Posterior cingulate gyrus (tissue), 11 donors: ENCODE measurements at regions not wholly inside any gene's neighbourhood (a gene's known extent, or its start where the extent isn't known, plus 50 kb on each side); places are given as distances from the start of the nearest gene placed in this dataset.
"Not testable (repeated sequence)": the region's sequence is repeated elsewhere in the genome, so short reads cannot be mapped to it uniquely, and the experiment has no call there.

Source experiments
- DNase-seq, 10 donors: peaks; one replicate each; pipeline versions ENCODE4 v3.0.0 to v3.0.0-alpha.2; 2020 to 2021; ENCODE audit warnings: mixed read lengths in 3 of 10
- intact Hi-C: fragments of 100-400 bp; cut with DNase I; formaldehyde crosslinking; loops from one replicate; pipeline ENCODE4 v1.15.1; 2023

GRCh38 chr3:18712713-18713576 lies 287.8 kb upstream of the SATB1 start:
- intact Hi-C loops: no loop called here
- DNase-seq: no peak

- DNase-seq: no peak
- intact Hi-C loops: no loop called here
Observed at GRCh38 chr3:18704326-18704725, 279.2 kb upstream of the SATB1 start.

GRCh38 chr3:18703798-18704197 lies 278.7 kb upstream of the SATB1 start:
- no peak for DNase-seq
- intact Hi-C loops: no loop called here

DNA sequence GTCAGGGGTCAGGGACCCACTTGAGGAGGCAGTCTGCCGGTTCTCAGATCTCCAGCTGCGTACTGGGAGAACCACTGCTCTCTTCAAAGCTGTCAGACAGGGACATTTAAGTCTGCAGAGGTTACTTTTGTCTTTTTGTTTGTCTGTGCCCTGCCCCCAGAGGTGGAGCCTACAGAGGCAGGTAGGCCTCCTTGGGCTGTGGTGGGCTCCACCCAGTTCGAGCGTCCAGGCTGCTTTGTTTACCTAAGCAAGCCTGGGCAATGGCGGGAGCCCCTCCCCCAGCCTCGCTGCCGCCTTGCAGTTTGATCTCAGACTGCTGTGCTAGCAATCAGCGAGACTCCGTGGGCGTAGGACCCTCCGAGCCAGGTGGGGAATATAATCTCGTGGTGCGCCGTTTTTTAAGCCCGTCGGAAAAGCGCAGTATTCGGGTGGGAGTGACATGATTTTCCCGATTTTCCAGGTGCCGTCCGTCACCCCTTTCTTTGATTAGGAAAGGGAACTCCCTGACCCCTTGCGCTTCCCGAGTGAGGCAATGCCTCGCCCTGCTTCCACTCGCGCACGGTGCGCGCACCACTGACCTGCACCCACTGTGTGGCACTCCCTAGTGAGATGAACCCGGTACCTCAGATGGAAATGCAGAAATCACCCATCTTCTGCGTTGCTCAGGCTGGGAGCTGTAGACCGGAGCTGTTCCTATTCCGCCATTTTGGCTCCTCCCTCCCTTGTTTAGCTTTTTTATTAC lies 268.6 kb upstream of the SATB1 start:
- DNase-seq: peak in 1 of 10 donors; percentile 63
- intact Hi-C loops: not testable (repeated sequence)

DNA sequence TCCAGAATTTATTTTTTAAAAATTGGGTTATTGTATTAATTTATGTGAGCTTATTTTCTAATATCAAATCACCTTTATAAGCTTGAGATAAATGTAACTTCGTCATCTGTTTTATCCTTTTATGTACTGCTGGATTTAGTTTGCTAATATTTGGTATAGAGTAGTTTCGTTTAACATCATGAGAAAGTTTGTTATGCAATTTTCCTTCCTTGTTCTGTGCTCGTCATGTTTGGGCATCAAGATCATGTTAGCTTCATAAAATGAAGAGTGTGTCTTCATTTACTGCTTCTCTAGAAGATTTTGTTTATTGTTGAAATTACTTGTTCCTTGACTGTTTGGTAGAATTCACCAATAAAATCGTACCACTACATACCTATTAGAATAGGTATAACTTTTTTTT lies 262.1 kb upstream of the SATB1 start:
- DNase-seq: no peak
- intact Hi-C loops: no loop called here

DNA sequence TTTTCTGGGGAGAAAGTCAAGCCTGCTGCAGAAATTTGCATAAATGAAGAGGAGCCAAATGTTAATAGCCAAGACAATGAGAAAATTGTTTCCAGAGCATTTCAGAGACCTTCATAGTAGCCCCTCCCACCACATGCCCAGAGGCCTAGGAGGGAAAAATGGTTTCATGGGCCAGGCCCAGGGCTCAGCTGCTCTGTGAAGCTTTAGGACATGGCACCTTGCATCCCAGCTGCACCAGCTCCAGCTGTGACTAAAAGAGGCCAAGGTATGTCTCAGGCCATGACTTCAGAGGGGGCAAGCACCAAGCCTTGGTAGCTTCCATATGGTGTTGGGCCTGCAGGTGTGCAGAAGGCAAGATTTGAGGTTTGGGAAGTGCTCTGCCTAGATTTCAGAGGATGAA lies 258.8 kb upstream of the SATB1 start:
- intact Hi-C loops: no loop called here
- DNase-seq: no peak

DNA sequence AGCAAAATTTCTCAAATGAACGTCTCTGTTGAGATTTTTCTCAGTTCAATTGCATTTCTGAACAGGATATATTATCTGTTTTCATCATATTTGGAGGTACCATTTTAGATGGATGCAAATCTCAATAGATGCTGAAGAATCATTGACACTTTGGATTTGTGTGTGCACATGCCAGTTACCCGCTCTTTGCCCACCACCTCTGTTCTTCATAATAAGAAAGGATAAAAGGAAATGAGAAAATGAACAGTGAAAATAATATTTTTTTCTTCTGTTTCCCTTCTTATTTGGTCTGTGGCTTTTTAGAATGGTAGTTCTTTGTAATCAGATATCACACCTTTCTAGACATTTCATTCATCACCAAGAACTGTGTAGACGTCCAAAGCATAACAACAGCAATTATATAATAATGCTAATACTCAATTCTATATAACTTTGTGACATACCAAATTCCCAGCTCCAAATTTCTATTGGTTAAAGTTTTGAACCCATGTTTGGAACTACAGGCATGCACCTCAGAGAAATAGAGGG lies 256.7 kb upstream of the SATB1 start:
- DNase-seq: no peak
- intact Hi-C loops: no loop called here

- intact Hi-C loops: no loop called here
- DNase-seq: no peak
Observed at GRCh38 chr3:18680758-18681157, 255.6 kb upstream of the SATB1 start.

DNA sequence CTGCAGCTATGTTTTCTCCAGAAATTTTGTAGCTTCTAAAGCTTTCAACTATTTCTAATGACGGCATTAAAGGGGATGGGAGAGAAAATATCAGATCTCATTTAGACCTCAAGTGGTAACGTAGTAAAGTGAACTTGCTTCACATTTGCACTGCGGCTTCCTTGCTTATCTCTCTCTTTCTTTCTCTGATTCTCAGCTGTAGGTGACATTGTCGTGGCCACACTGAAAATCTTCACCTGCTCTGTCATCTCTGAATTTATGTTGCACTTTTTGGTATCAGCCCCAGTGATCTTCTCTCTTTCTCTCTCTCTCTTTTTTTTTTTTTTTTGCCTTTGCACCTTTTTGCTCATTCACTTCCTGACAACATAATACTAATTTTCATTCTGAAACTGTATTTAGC lies 254.1 kb upstream of the SATB1 start:
- intact Hi-C loops: no loop called here
- DNase-seq: no peak

DNA sequence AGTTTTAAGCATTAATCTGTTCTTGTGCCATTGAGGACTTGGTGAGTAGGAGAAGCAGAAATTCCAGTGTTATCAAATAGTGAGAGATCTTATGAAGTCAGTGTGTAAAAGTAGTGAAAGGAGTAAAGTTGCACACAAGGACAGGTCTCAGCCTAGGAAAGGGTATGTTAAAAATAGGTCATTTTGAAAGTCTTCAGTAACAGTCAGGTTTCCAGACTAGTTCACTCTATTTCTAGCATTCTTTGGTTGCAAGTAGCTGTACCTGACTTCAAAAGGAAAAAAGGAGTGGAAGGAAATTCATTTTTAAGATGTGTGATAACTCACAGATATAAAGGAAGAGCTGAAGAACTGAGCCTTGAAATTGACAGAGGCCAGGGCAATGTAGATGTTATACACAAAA lies 250.1 kb upstream of the SATB1 start:
- intact Hi-C loops: no loop called here
- no peak for DNase-seq

- intact Hi-C loops: no loop called here
- no peak for DNase-seq
Observed at GRCh38 chr3:18672561-18672960, 247.4 kb upstream of the SATB1 start.

- intact Hi-C loops: no loop called here
- no peak for DNase-seq
Observed at GRCh38 chr3:18670759-18671158, 245.6 kb upstream of the SATB1 start.

DNA sequence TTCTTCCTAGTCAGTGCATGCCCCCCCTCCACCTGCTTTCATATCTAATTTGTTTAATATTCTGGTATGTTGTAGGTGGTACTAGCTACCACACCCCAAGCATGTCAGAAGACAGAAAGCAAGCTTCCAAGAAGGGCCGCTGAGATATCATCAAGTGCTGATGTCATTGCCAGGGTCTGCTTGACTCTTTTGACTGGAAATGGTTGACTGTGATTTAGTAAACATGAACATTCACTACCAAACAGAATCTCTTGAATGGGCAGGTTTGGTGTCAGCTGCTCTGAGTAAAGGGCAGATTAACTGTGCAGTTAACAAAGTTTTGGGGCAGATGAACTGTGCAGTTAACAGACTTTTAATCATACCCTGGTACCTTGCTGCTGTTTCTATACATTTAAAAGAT lies 244.2 kb upstream of the SATB1 start:
- no peak for DNase-seq
- intact Hi-C loops: no loop called here

GRCh38 chr3:18667552-18667951 lies 242.4 kb upstream of the SATB1 start:
- intact Hi-C loops: no loop called here
- no peak for DNase-seq

- no peak for DNase-seq
- intact Hi-C loops: no loop called here
Observed at GRCh38 chr3:18666655-18667054, 241.5 kb upstream of the SATB1 start.

DNA sequence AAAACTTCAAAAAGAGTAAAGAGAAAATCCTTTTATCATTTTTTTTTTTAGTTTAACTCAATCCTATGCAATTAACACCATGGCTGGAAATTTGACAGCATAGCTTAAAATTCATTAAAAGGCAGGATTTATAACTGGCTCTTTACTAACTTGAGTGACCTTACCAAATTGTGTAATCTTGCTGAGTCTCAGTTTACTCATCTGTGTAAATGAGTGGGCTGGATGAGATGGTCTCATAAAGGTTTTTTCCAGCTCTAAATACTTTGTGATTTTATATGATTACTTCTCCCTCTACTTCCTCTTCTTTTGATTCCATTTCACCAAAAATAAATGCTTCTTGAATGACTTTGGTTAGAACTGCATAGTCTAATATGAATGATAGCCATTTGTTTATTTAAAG lies 234.9 kb upstream of the SATB1 start:
- DNase-seq: no peak
- intact Hi-C loops: no loop called here

DNA sequence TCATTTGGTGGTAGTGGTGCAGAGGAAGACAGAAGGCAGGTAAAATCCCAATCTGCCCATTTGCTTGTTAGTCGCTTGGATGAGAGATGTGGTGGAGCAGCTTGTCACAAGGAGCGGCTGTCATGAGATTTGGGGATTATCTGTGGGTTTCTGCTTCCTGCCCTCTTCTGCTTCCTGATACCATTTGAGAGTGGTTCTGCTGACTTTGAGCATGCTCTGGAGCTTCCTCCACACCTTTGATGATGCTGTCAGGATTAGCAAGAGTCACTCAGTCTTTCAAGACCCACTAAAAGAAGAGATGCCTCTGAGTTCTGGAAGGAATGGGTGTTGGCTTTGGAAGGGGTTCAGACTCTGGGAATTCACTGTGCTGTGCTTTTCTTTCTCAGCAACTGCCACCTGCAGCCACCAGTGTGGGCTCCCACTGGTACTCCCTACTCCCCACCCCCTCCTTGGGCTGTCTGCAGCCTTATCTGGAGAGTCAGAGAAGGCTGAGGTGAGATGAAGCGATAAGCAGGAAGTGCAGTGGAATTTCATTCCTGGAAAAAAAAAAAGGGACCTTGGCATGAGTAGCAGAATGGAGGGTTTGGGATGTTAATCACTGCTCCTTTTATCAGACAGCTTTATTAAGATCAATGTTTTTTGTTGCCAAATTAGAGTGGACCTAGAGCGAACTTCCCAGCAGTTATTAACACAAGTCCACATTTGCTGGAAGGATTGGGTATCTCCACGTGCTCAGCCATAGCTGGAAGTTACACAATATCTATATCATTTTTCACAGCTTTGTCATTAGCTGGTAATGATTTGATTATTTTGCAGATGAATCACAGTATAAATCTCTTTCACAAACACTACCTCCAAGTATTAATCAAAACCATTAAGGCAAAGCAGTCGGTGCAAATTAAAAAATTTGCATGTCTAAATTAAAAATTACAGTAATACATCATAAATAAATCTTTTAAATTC lies 233.0 kb upstream of the SATB1 start:
- intact Hi-C loops: no loop called here

DNA sequence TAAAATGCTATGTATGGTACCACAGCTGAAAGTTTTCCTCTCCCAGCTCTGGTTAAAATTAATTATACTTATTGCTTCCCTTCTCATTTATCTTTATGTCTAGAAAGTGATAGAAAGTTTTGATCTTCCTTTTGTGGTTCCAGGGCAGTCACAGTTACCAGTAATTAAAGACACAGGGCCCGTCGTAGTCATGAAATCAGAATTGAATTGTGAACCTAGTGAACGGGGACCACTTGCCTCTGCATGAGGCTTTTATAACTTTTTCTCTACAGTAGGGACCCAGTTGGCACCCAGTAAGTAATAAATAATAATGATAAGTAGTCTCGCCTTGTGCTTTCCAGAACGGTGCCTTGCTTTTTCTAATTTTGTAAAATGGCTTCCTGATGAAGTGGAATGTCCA lies 231.7 kb upstream of the SATB1 start:
- no peak for DNase-seq
- intact Hi-C loops: no loop called here

More for the DNA sequence above, 233.0 kb upstream of the SATB1 start:
- no peak for DNase-seq

DNA sequence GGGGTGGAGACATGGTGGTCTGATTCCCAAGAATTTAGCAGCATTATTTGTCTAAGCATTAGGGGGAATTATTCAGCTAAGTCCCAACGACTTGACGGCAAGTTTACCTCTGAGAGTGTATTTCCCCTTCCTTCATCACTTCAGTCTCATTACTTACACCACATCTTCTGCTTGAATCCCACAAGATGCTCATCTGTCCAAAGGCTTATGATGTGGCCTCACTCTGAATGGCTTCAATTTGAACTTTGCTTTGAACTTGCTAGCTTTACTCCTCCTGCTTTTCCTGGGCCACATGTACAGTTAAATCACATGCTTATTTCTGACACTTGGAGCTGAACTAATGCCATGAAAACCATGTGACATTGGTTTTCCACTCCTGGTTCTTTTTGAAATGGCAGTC lies 231.3 kb upstream of the SATB1 start:
- DNase-seq: no peak
- intact Hi-C loops: no loop called here

GRCh38 chr3:18655827-18656226 lies 230.7 kb upstream of the SATB1 start:
- no peak for DNase-seq
- intact Hi-C loops: no loop called here

DNA sequence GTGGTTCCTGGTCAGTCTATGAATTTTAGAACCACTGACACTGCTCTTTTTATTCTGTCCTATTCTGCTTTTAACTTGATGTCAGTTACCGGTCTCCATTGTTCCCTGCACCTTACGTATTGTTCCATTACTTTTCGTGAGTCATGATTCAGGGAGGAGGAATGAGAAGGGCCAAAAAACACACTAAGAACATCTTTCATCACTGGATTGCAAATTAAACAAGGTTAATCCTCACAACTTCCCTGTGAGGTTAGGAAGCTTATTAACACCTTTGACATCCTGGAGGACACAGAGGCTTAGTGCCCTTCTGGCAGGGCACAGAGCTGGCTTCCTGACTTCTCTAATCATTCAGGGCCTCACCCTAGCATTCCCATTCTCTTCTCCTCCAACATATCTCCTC lies 227.6 kb upstream of the SATB1 start:
- DNase-seq: no peak
- intact Hi-C loops: no loop called here
